ENCODE measurements at regions not wholly inside any gene's neighbourhood (a gene's known extent, or its start where the extent isn't known, plus 50 kb on each side); places are given as distances from the start of the nearest gene placed in this dataset.

- Histone ChIP-seq H4K20me1 (ENCODE audit: insufficient read depth) (no peaks in the 10 kb centered on the region), H3F3A (ENCODE audit: insufficient read depth, low read depth) (peaks cover 4% of the 10 kb centered on the region), H3K9me3 (ENCODE audit: insufficient read depth, low read depth) (no peaks in the 10 kb centered on the region), H3K4me3 (no peak overlapping the region), H3K4me1 (replicated peaks; ENCODE audit: insufficient read depth) (peaks cover 34% of the 10 kb centered on the region), H3K4me2 (no peak overlapping the region), H2AFZ (no peak overlapping the region), H3K27ac (no peak overlapping the region), H3K27me3 (ENCODE audit: insufficient read depth, low read depth) (no peaks in the 10 kb centered on the region), H3K9me2 (ENCODE audit: insufficient read depth) (no peaks in the 10 kb centered on the region), H3K79me2 (ENCODE audit: low read depth) (no peaks in the 10 kb centered on the region), H3K36me3 (ENCODE audit: low read depth) (no peaks in the 10 kb centered on the region)
- POLR2A ChIA-PET (ENCODE audit: unreplicated experiment): no interaction called here
- DNase-seq: no peak
- intact Hi-C loops (cut with micrococcal nuclease; ENCODE audit: unreplicated experiment): no loop called here
- TF ChIP-seq CTCF (conservative IDR thresholded peaks at IDR 0.05) (no peak), EZH2 (IDR thresholded peaks at IDR 0.05; ENCODE audit: low read depth) (no peak)
- CTCF ChIA-PET: no interaction called here
- BruUV-seq (replicated peaks): no TSS peak
These were observed 149.8 kb upstream of the IQSEC1 start for GRCh38 chr3:13222891-13223573.

- TF ChIP-seq CTCF (conservative IDR thresholded peaks at IDR 0.05) (no peak), EZH2 (IDR thresholded peaks at IDR 0.05; ENCODE audit: low read depth) (no peak)
- Histone ChIP-seq H3K27ac (no peak overlapping the region), H3K9me3 (ENCODE audit: insufficient read depth, low read depth) (no peaks in the 10 kb centered on the region), H3K4me2 (no peak overlapping the region), H3K27me3 (ENCODE audit: insufficient read depth, low read depth) (no peaks in the 10 kb centered on the region), H3K4me3 (no peak overlapping the region), H3K9me2 (ENCODE audit: insufficient read depth) (no peaks in the 10 kb centered on the region), H2AFZ (no peak overlapping the region), H3K4me1 (replicated peaks; ENCODE audit: insufficient read depth) (peaks cover 43% of the 10 kb centered on the region), H4K20me1 (ENCODE audit: insufficient read depth) (no peaks in the 10 kb centered on the region), H3F3A (ENCODE audit: insufficient read depth, low read depth) (peaks cover 13% of the 10 kb centered on the region), H3K36me3 (ENCODE audit: low read depth) (no peaks in the 10 kb centered on the region), H3K79me2 (ENCODE audit: low read depth) (no peaks in the 10 kb centered on the region)
- ChIA-PET POLR2A (ENCODE audit: unreplicated experiment) (no interaction called here), CTCF (no interaction called here)
- DNase-seq: no peak
- no TSS peak for BruUV-seq (replicated peaks)
- intact Hi-C loops (cut with micrococcal nuclease; ENCODE audit: unreplicated experiment): no loop called here
These were observed 148.9 kb upstream of the IQSEC1 start for GRCh38 chr3:13222131-13222530.

GRCh38 chr3:13221491-13222061 is 148.3 kb upstream of the IQSEC1 start:
- Histone ChIP-seq H4K20me1 (ENCODE audit: insufficient read depth) (no peaks in the 10 kb centered on the region), H3K27me3 (ENCODE audit: insufficient read depth, low read depth) (no peaks in the 10 kb centered on the region), H3K27ac (no peak overlapping the region), H3K36me3 (ENCODE audit: low read depth) (no peaks in the 10 kb centered on the region), H3F3A (ENCODE audit: insufficient read depth, low read depth) (peaks cover 19% of the 10 kb centered on the region), H3K4me2 (no peak overlapping the region), H3K4me1 (replicated peaks; ENCODE audit: insufficient read depth) (peaks cover 49% of the 10 kb centered on the region), H2AFZ (no peak overlapping the region), H3K4me3 (no peak overlapping the region), H3K79me2 (ENCODE audit: low read depth) (0 out of 2 replicates have a peak, but pooled peaks cover 5% of the 10 kb centered on the region), H3K9me3 (ENCODE audit: insufficient read depth, low read depth) (no peaks in the 10 kb centered on the region), H3K9me2 (ENCODE audit: insufficient read depth) (no peaks in the 10 kb centered on the region)
- BruUV-seq (replicated peaks): no TSS peak
- intact Hi-C loops (cut with micrococcal nuclease; ENCODE audit: unreplicated experiment): no loop called here
- DNase-seq: no peak
- POLR2A ChIA-PET (ENCODE audit: unreplicated experiment): no interaction called here
- TF ChIP-seq CTCF (conservative IDR thresholded peaks at IDR 0.05) (no peak), EZH2 (IDR thresholded peaks at IDR 0.05; ENCODE audit: low read depth) (no peak)
- CTCF ChIA-PET: no interaction called here
